ENCODE measurements at regions not wholly inside any gene's neighbourhood (a gene's known extent, or its start where the extent isn't known, plus 50 kb on each side); places are given as distances from the start of the nearest gene placed in this dataset.

- no peak overlapping the region for H3K4me3 ChIP-seq (ENCODE audit: low read depth, low read length)
- no peak for DNase-seq (ENCODE audit: low read depth)
- TF ChIP-seq CTCF (conservative IDR thresholded peaks at IDR 0.05; ENCODE audit: low read depth, low read length), result no peak
These were observed 245.2 kb downstream of the BUB3 start for GRCh38 chr10:123399276-123399839.

GRCh38 chr10:123402021-123402420, 247.8 kb downstream of the BUB3 start:
- no peak for DNase-seq (ENCODE audit: low read depth)
- no peak for TF ChIP-seq CTCF (conservative IDR thresholded peaks at IDR 0.05; ENCODE audit: low read depth, low read length)
- no peak overlapping the region for H3K4me3 ChIP-seq (ENCODE audit: low read depth, low read length)

- no peak overlapping the region for H3K4me3 ChIP-seq (ENCODE audit: low read depth, low read length)
- no peak for DNase-seq (ENCODE audit: low read depth)
- TF ChIP-seq CTCF (conservative IDR thresholded peaks at IDR 0.05; ENCODE audit: low read depth, low read length), result no peak
These were observed 248.5 kb downstream of the BUB3 start for GRCh38 chr10:123402656-123403055.

GRCh38 chr10:123404357-123404756, 250.2 kb downstream of the BUB3 start:
- no peak for TF ChIP-seq CTCF (conservative IDR thresholded peaks at IDR 0.05; ENCODE audit: low read depth, low read length)
- H3K4me3 ChIP-seq (ENCODE audit: low read depth, low read length), result no peak overlapping the region
- no peak for DNase-seq (ENCODE audit: low read depth)

- TF ChIP-seq CTCF (conservative IDR thresholded peaks at IDR 0.05; ENCODE audit: low read depth, low read length), result no peak
- DNase-seq (ENCODE audit: low read depth), result no peak
- H3K4me3 ChIP-seq (ENCODE audit: low read depth, low read length), result no peak overlapping the region
These were observed 254.5 kb downstream of the BUB3 start for GRCh38 chr10:123408660-123409059.

- TF ChIP-seq CTCF (conservative IDR thresholded peaks at IDR 0.05; ENCODE audit: low read depth, low read length), result no peak
These were observed 255.2 kb downstream of the BUB3 start for GRCh38 chr10:123409426-123409825.

GRCh38 chr10:123409884-123410283, 255.7 kb downstream of the BUB3 start:
- no peak for TF ChIP-seq CTCF (conservative IDR thresholded peaks at IDR 0.05; ENCODE audit: low read depth, low read length)
- H3K4me3 ChIP-seq (ENCODE audit: low read depth, low read length), result no peak overlapping the region
- DNase-seq (ENCODE audit: low read depth), result no peak

More at GRCh38 chr10:123409426-123409825, 255.2 kb downstream of the BUB3 start:
- no peak for DNase-seq (ENCODE audit: low read depth)
- no peak overlapping the region for H3K4me3 ChIP-seq (ENCODE audit: low read depth, low read length)
